ENCODE measurements at regions not wholly inside any gene's neighbourhood (a gene's known extent, or its start where the extent isn't known, plus 50 kb on each side); places are given as distances from the start of the nearest gene placed in this dataset.

DNA sequence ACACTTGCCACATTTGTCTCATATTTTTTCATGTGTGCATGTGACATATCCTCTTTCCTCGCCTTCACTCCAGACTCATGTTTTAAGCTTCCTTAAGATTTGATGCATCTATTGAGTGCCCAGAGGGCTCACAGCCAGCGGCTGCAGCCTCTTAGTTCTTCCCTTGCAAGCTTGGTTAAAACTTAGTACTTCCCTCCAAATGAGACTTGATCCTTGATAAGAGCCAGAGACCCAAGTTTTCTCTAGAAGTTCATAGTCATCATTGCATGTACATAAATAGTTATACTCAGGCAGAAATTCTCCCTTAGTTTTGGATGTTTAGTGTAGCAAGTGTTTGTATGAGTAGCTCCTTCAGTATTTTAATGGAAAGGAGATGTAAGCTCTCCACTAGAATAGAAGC lies 337.6 kb upstream of the B3GALT2 start:
- no peak for DNase-seq
- TF ChIP-seq, protein P1, sequence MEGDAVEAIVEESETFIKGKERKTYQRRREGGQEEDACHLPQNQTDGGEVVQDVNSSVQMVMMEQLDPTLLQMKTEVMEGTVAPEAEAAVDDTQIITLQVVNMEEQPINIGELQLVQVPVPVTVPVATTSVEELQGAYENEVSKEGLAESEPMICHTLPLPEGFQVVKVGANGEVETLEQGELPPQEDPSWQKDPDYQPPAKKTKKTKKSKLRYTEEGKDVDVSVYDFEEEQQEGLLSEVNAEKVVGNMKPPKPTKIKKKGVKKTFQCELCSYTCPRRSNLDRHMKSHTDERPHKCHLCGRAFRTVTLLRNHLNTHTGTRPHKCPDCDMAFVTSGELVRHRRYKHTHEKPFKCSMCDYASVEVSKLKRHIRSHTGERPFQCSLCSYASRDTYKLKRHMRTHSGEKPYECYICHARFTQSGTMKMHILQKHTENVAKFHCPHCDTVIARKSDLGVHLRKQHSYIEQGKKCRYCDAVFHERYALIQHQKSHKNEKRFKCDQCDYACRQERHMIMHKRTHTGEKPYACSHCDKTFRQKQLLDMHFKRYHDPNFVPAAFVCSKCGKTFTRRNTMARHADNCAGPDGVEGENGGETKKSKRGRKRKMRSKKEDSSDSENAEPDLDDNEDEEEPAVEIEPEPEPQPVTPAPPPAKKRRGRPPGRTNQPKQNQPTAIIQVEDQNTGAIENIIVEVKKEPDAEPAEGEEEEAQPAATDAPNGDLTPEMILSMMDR (IDR thresholded peaks at IDR 0.05; ENCODE audit: insufficient read depth in 1 of 2, low read depth in 1 of 2, low read length in 1 of 2, severe bottlenecking in 1 of 2, unreplicated experiment in 1 of 2), result no peak
- Mint-ChIP-seq H3K36me3 (ENCODE audit: insufficient read depth, unreplicated experiment) (no peaks in the 10 kb centered on the region), H3K27ac (ENCODE audit: unreplicated experiment) (no peak overlapping the region), H3K9me3 (ENCODE audit: unreplicated experiment) (no peaks in the 10 kb centered on the region), H3K27me3 (ENCODE audit: insufficient read depth, unreplicated experiment) (no peaks in the 10 kb centered on the region), H3K4me3 (ENCODE audit: unreplicated experiment) (no peak overlapping the region), H3K4me1 (ENCODE audit: low read depth, unreplicated experiment) (peaks cover 9% of the 10 kb centered on the region)
- no peak overlapping the region for H3K4me3 ChIP-seq (ENCODE audit: low read depth, low read length)
- no peaks in the 10 kb centered on the region for H3K27me3 ChIP-seq (replicated peaks; ENCODE audit: control insufficient read depth, insufficient read depth, low read length)
- H3K4me1 ChIP-seq, result no peaks in the 10 kb centered on the region
- CTCF ChIA-PET, result no interaction called here
- BruUV-seq (replicated peaks), result no TSS peak
- intact Hi-C loops (cut with micrococcal nuclease; ENCODE audit: unreplicated experiment), result no loop called here
- POLR2A ChIA-PET, result no interaction called here
- H3K9me3 ChIP-seq, result no peaks in the 10 kb centered on the region
- no peaks in the 10 kb centered on the region for H3K36me3 ChIP-seq (ENCODE audit: control insufficient read depth, insufficient read depth, low read length)

DNA sequence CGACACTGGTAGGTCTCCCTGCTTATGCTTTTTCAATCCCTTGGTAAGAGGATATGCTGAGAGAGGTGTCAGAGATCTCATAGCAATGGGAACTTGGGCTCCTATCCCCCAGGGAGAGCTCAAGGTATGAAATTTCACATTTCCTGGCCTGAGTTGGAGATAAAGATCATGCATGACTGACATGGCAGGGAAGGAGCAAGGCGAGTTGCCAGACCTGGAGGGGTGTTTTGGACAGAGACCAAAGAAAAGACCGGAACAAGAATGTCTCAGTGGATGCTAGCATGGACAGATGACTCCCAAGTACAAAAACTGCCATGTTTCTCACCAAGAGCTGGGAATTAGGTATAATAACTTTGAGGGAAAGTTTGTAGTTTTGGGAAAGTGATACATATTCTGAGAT lies 334.1 kb upstream of the B3GALT2 start:
- TF ChIP-seq, protein P1 (IDR thresholded peaks at IDR 0.05; ENCODE audit: insufficient read depth in 1 of 2, low read depth in 1 of 2, low read length in 1 of 2, severe bottlenecking in 1 of 2, unreplicated experiment in 1 of 2), result no peak
- no TSS peak for BruUV-seq (replicated peaks)
- POLR2A ChIA-PET, result no interaction called here

DNA sequence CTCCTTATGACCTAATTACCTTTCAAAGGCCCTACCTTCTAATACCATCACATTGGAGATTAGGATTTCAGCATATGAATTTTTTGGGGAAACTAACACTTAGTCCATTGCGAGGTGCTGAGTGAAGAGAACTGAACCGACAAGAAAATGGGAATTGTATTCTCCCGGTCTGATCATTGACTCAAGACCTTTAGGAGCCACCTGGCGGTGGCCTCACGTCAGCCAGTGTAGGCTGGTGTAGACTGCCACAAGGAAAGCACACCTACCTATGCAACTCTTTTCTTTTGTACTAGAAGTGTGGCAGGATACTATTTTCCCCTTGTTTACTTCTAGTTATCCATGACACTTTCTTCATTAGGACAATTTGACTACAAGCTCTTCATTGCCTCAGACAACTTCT lies 333.5 kb upstream of the B3GALT2 start:
- Mint-ChIP-seq H3K36me3 (ENCODE audit: insufficient read depth, unreplicated experiment) (no peaks in the 10 kb centered on the region), H3K9me3 (ENCODE audit: unreplicated experiment) (no peaks in the 10 kb centered on the region), H3K4me3 (ENCODE audit: unreplicated experiment) (no peak overlapping the region), H3K27me3 (ENCODE audit: insufficient read depth, unreplicated experiment) (no peaks in the 10 kb centered on the region), H3K27ac (ENCODE audit: unreplicated experiment) (no peak overlapping the region), H3K4me1 (ENCODE audit: low read depth, unreplicated experiment) (peaks cover 4% of the 10 kb centered on the region)
- intact Hi-C loops (cut with micrococcal nuclease; ENCODE audit: unreplicated experiment), result loop anchor here (2.0 kb wide), 2 partner anchors 113 to 337 kb away; no protein-coding TSS in a partner anchor
- Histone ChIP-seq H3K4me3 (ENCODE audit: low read depth, low read length) (no peak overlapping the region), H3K36me3 (ENCODE audit: control insufficient read depth, insufficient read depth, low read length) (no peaks in the 10 kb centered on the region), H3K27me3 (replicated peaks; ENCODE audit: control insufficient read depth, insufficient read depth, low read length) (no peaks in the 10 kb centered on the region), H3K9me3 (no peaks in the 10 kb centered on the region), H3K4me1 (no peaks in the 10 kb centered on the region)
- CTCF ChIA-PET, result no interaction called here
- POLR2A ChIA-PET, result no interaction called here
- TF ChIP-seq, protein P1 (IDR thresholded peaks at IDR 0.05; ENCODE audit: insufficient read depth in 1 of 2, low read depth in 1 of 2, low read length in 1 of 2, severe bottlenecking in 1 of 2, unreplicated experiment in 1 of 2), result peak; percentile 22 to 36
- DNase-seq, result peak in 1 of 2 experiments; percentile 33
- no TSS peak for BruUV-seq (replicated peaks)

More for the DNA sequence above, 334.1 kb upstream of the B3GALT2 start:
- Histone ChIP-seq H3K4me3 (ENCODE audit: low read depth, low read length) (no peak overlapping the region), H3K27me3 (replicated peaks; ENCODE audit: control insufficient read depth, insufficient read depth, low read length) (no peaks in the 10 kb centered on the region), H3K9me3 (no peaks in the 10 kb centered on the region), H3K36me3 (ENCODE audit: control insufficient read depth, insufficient read depth, low read length) (no peaks in the 10 kb centered on the region), H3K4me1 (no peaks in the 10 kb centered on the region)
- Mint-ChIP-seq H3K4me3 (ENCODE audit: unreplicated experiment) (no peak overlapping the region), H3K27ac (ENCODE audit: unreplicated experiment) (no peak overlapping the region), H3K4me1 (ENCODE audit: low read depth, unreplicated experiment) (peaks cover 9% of the 10 kb centered on the region), H3K9me3 (ENCODE audit: unreplicated experiment) (no peaks in the 10 kb centered on the region), H3K27me3 (ENCODE audit: insufficient read depth, unreplicated experiment) (no peaks in the 10 kb centered on the region), H3K36me3 (ENCODE audit: insufficient read depth, unreplicated experiment) (no peaks in the 10 kb centered on the region)
- DNase-seq, result no peak
- CTCF ChIA-PET, result no interaction called here
- intact Hi-C loops (cut with micrococcal nuclease; ENCODE audit: unreplicated experiment), result loop anchor here (2.0 kb wide), 2 partner anchors 114 to 338 kb away; no protein-coding TSS in a partner anchor
